ENCODE measurements at regions not wholly inside any gene's neighbourhood (a gene's known extent, or its start where the extent isn't known, plus 50 kb on each side); places are given as distances from the start of the nearest gene placed in this dataset.
"Not testable (repeated sequence)": the region's sequence is repeated elsewhere in the genome, so short reads cannot be mapped to it uniquely, and the experiment has no call there.

DNA sequence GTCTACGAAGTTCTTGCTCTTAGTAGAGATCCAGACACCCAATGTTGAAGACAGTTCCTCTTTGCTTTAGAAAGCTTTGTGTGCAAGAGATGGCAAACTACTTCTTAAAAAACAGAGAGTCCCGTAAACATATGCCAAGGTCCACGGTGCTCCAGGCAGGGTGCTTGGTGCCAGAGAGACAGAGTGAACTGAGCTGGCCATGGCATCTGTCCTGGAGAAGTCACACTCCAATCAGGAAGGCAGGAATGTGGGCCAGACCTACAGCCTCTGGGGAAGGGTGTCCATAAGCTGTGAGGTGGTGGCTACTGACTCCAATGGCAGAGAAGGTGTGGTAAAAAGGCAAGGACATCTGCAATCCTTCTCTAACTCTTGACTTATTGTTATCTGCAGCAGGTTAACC lies 242.0 kb upstream of the PLGLB2 start:
- not testable (repeated sequence) for DNase-seq (ENCODE audit: low read depth in 2 of 2, low spot score in 1 of 2)

- not testable (repeated sequence) for DNase-seq (ENCODE audit: low read depth in 2 of 2, low spot score in 1 of 2)
Measured at GRCh38 chr2:87507378-87508348, 240.2 kb upstream of the PLGLB2 start.

DNA sequence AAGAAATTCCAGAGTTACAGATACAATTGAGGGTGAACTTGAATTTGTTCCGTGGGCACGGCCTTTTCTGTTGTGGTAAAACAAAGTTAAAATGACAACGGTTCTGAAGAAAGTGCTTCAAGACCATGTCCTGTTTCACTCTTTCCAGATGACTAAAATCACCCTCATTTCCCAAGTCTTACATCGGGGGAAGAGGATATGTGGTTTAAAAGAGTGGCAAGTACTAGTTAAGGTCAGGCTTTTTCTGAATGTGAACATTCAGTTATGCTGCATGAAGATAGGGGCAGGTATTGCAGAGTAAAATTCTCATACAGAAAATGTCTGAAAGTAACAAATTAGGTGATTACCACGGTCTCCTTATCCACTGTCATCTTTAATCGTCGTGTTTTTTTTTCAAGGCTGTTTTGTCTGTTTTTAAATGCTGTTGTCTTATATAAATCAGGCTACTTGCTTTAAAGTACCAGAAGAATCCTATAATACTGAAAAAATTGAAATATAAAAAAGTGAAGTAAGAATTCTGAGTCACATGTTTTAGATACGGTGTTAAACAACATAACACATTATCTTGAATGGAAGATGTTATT lies 236.6 kb upstream of the PLGLB2 start:
- not testable (repeated sequence) for DNase-seq (ENCODE audit: low read depth in 2 of 2, low spot score in 1 of 2)

- DNase-seq (ENCODE audit: low read depth in 2 of 2, low spot score in 1 of 2), result not testable (repeated sequence)
Measured at GRCh38 chr2:87512864-87513530, 234.9 kb upstream of the PLGLB2 start.

GRCh38 chr2:87514034-87514433 lies 233.9 kb upstream of the PLGLB2 start:
- not testable (repeated sequence) for DNase-seq (ENCODE audit: low read depth in 2 of 2, low spot score in 1 of 2)

DNA sequence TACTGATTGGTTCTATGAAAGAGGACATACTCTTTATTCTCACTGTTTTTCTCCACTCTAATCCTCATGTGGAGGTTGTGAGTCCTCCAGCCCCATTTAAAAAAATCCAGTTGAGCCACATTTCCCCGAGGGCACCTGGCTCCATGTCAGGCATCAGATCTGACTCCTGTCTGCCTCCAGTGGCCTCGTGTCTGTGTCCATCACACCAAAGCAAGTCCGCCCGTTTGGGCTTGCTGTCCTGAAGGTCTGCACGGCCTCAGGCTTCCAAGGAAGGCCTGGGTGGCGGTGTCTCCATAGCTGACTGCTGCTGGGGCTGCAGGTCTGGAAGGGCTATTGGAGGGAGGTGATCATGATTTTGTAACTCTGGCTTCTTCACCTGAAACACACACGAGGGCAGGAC lies 233.4 kb upstream of the PLGLB2 start:
- not testable (repeated sequence) for DNase-seq (ENCODE audit: low read depth in 2 of 2, low spot score in 1 of 2)

- not testable (repeated sequence) for DNase-seq (ENCODE audit: low read depth in 2 of 2, low spot score in 1 of 2)
Measured at GRCh38 chr2:87515226-87515625, 232.7 kb upstream of the PLGLB2 start.

GRCh38 chr2:87515875-87516274 lies 232.0 kb upstream of the PLGLB2 start:
- not testable (repeated sequence) for DNase-seq (ENCODE audit: low read depth in 2 of 2, low spot score in 1 of 2)

GRCh38 chr2:87516369-87516967 lies 231.4 kb upstream of the PLGLB2 start:
- DNase-seq (ENCODE audit: low read depth in 2 of 2, low spot score in 1 of 2), result not testable (repeated sequence)

DNA sequence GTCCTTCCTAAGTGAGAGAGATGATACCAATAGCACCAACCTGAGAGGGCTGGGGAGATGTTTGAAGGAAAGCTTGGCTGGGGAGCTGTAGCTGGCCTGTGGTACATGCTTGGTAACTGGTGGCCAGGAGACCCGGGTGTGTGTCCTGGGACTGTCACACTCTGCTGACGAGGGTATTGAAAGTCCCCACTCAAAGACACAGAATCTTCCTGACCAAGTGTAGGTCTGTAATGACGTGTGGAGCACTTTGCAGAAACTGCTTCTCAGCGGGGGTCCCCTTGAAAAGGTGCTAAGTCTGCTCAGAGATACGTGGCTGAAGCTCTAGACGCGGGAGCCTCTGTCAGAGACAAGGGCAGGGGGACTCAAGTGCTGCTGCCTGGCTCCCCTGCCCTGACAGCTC lies 230.4 kb upstream of the PLGLB2 start:
- not testable (repeated sequence) for DNase-seq (ENCODE audit: low read depth in 2 of 2, low spot score in 1 of 2)

DNA sequence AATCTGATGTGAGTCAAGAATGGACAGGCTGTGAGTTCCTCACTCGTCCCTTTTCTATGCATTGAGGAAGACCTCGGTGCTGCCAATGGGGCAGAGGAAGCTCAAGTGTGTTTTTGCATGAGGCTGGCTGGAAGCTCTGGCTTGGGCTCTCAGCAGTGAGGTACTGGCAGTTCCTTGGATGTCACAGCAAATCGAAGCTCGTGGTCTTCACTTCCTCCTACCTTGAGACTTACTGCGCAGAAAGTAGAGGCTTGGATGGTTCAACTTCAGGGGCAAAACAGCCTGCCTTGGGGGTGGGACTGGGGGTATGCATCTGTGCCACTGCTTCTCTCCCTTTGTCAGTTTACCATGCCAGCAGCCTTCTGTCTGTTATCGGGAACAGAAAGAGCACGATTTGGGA lies 229.8 kb upstream of the PLGLB2 start:
- not testable (repeated sequence) for DNase-seq (ENCODE audit: low read depth in 2 of 2, low spot score in 1 of 2)

DNA sequence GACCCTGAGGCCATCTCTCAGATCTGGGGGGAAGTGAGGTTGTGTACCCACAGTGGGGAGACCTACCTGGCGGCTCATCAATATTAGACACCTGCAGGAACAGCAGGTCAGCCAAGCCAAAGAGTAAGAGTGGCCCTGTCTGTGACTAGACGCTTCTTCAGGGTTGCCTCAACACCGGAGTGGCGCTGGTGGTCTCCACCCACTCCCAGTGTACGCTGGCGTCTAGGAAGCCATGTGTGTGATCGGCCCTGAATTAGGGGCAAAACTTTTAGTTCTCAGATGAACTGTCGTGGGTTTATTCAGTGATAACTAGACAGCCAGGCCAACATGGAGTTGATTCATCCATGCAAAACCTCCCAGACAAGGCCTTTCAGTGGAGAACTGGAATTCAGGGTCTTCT lies 229.3 kb upstream of the PLGLB2 start:
- not testable (repeated sequence) for DNase-seq (ENCODE audit: low read depth in 2 of 2, low spot score in 1 of 2)

- not testable (repeated sequence) for DNase-seq (ENCODE audit: low read depth in 2 of 2, low spot score in 1 of 2)
Measured at GRCh38 chr2:87519158-87520011, 228.5 kb upstream of the PLGLB2 start.

- DNase-seq (ENCODE audit: low read depth in 2 of 2, low spot score in 1 of 2), result not testable (repeated sequence)
Measured at GRCh38 chr2:87521057-87521456, 226.8 kb upstream of the PLGLB2 start.

DNA sequence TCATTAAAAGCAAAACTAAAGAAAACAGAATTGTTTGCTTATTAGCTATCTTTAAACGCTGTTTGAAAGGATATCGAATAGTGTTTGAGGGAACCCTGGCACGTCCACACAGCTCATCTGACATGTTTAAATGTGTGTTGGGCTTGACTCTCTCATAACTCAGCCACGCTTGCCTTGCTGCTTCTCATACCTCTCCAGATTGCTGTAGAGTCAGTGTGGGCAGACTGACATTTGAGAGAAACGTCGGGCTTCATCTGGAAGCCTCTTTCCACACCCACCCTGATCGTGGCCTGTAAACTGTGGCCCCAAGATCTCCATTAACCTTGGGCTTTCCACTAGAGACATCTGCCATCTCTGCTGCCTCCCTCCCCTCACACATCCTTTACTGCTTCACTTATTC lies 226.4 kb upstream of the PLGLB2 start:
- not testable (repeated sequence) for DNase-seq (ENCODE audit: low read depth in 2 of 2, low spot score in 1 of 2)

- DNase-seq (ENCODE audit: low read depth in 2 of 2, low spot score in 1 of 2), result not testable (repeated sequence)
Measured at GRCh38 chr2:87524619-87525188, 223.2 kb upstream of the PLGLB2 start.

GRCh38 chr2:87525497-87525991 lies 222.3 kb upstream of the PLGLB2 start:
- not testable (repeated sequence) for DNase-seq (ENCODE audit: low read depth in 2 of 2, low spot score in 1 of 2)

DNA sequence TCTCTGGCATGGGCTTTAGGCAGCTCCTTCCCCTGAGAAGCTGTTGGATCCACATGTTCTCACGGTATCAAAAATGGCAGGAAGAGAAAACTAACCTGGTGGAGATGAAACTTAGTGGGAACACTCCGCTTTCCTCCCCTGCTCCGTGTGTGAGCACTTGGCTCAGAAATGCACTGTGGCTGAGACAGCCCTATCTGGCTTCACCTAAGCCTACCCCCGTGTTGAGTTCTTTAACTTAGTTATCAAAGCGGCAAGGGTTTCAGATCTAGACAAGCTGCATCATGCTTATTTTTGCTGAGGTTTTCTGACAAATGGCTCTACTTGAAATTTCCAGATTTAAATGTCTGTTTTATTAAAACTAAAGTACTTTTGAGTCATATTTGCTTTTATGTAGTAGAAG lies 221.6 kb upstream of the PLGLB2 start:
- DNase-seq (ENCODE audit: low read depth in 2 of 2, low spot score in 1 of 2), result not testable (repeated sequence)

DNA sequence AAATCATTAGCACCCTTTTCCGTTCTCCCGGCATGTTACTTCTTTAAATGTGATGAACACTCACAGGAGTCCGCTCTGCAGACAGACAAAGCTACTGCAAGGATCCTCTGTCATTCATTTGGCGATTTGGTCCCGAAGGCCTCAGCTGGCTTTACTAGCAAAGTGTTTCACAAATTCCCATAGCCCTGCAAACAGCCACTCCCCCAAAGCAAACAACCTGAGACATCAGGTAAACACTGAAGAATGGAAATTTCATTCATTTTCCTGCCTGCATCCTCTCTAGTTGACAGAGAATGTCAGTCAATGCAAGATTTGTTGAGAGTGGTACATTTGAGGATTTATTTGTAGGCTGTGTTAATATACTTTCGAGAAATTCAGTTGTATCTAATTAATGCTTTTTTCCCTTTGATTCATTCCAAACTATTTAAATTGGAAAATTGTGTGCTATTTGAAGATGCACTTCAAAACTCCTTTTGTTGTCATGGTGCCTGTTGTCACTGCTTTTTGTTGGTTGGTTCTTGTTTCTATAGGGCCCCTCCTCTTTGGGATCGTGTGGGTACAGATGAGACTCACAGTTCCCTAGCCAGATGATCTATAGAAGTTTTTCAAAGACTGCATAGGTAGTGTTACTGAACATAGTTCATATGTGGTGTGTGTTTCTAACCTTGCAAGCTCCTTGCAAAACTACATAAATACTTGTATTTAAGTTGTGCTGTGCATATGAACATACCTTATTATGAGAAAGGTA lies 215.7 kb upstream of the PLGLB2 start:
- not testable (repeated sequence) for DNase-seq (ENCODE audit: low read depth in 2 of 2, low spot score in 1 of 2)
